ENCODE measurements at regions not wholly inside any gene's neighbourhood (a gene's known extent, or its start where the extent isn't known, plus 50 kb on each side); places are given as distances from the start of the nearest gene placed in this dataset.
A peak's percentile ranks its signal among the peaks of the same experiment; 100 is the strongest.
"Not testable (repeated sequence)": the region's sequence is repeated elsewhere in the genome, so short reads cannot be mapped to it uniquely, and the experiment has no call there.

DNA sequence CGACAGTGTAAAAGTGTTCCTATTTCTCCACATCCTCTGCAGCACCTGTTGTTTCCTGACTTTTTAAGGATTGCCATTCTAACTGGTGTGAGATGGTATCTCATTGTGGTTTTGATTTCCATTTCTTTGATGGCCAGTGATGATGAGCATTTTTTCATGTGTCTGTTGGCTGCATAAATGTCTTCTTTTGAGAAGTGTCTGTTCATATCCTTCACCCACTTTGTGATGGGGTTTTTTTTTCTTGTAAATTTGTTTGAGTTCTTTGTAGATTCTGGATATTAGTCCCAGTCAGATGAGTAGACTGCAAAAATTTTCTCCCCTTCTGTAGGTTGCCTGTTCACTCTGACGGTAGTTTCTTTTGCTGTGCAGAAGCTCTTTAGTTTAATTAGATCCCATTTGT lies 76.8 kb upstream of the ZNF746 start:
- H2BK12ac ChIP-seq (ENCODE audit: low read length) = not testable (repeated sequence)

DNA sequence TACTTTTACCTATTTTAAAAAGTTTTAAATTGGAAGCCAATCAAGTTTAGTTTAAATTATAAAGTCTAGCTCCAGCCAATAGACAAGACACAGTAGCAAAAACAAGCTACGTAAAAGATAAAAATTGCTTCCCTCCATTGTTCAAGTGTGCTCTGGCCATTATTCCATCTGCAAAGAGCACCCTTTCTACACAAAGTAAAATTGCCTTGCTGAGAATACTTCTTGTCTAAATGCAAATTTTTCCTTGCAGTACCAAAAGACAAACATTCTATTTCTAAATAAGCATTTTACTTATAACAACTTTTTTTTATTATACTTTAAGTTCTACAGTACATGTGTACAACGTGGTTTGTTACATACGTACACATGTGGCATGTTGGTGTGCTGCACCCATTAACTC lies 75.9 kb upstream of the ZNF746 start:
- WGBS, 2 donors (ENCODE audit: extremely low coverage in 2 of 2, insufficient read length in 2 of 2, insufficient replicate concordance in 1 of 2) = no CpG with 5 or more reads among the region's 3 CpGs
- no peak overlapping the region for H2BK12ac ChIP-seq (ENCODE audit: low read length)
- H3K9ac ChIP-seq (ENCODE audit: low read depth, low read length, poor library complexity) = no peak overlapping the region
- no peak overlapping the region for H4K91ac ChIP-seq (ENCODE audit: low read depth, low read length, poor library complexity)
- H2BK120ac ChIP-seq (ENCODE audit: low read depth, low read length) = no peak overlapping the region
- no peak overlapping the region for H2BK5ac ChIP-seq (ENCODE audit: low read length)
- no peak for DNase-seq (ENCODE audit: low spot score)
- H2AK5ac ChIP-seq (ENCODE audit: low read depth, low read length) = no peak overlapping the region
- no peak overlapping the region for H3K18ac ChIP-seq (ENCODE audit: low read length)
- H2BK15ac ChIP-seq (ENCODE audit: low read length) = no peak overlapping the region
- H3K79me1 ChIP-seq (ENCODE audit: low read depth, low read length) = peaks cover 3% of the 10 kb centered on the region
- no peak overlapping the region for H3K27ac ChIP-seq (replicated peaks; ENCODE audit: low read length)
- H3K9me3 ChIP-seq (replicated peaks in 1 of 2; ENCODE audit: control insufficient read depth in 2 of 2, insufficient read depth in 1 of 2, low read depth in 1 of 2, low read length in 2 of 2) = peaks cover 13 to 24% of the 10 kb centered on the region in 2 donors
- no peaks in the 10 kb centered on the region for H3K4me1 ChIP-seq (ENCODE audit: control insufficient read depth in 2 of 2, insufficient read depth in 1 of 2, low read depth in 1 of 2, low read length in 2 of 2)
- H3K23ac ChIP-seq (ENCODE audit: low read depth, low read length, poor library complexity) = no peak overlapping the region
- no peak overlapping the region for H3K4me2 ChIP-seq (ENCODE audit: insufficient read depth, low read length, poor library complexity, severe bottlenecking)
- no peak overlapping the region for H2AFZ ChIP-seq (ENCODE audit: low read length)
- no peak overlapping the region for H3K14ac ChIP-seq (ENCODE audit: low read length)
- H3K4me3 ChIP-seq (ENCODE audit: low read length in 2 of 2) = no peak overlapping the region
- no peaks in the 10 kb centered on the region for H3K27me3 ChIP-seq (ENCODE audit: control insufficient read depth in 3 of 3, insufficient read depth in 3 of 3, low read depth in 1 of 3, low read length in 3 of 3)
- no peak overlapping the region for H3K4ac ChIP-seq (ENCODE audit: low read length)
- no peak overlapping the region for H4K8ac ChIP-seq (ENCODE audit: low read depth, low read length)
- peaks cover 0 to 4% of the 10 kb centered on the region in 2 donors for H3K36me3 ChIP-seq (replicated peaks in 1 of 2; ENCODE audit: control insufficient read depth in 2 of 2, insufficient read depth in 2 of 2, low read length in 2 of 2)

More for the DNA sequence above, 76.8 kb upstream of the ZNF746 start:
- H3K27me3 ChIP-seq (ENCODE audit: control insufficient read depth in 3 of 3, insufficient read depth in 3 of 3, low read depth in 1 of 3, low read length in 3 of 3); H3K36me3 ChIP-seq (replicated peaks in 1 of 2; ENCODE audit: control insufficient read depth in 2 of 2, insufficient read depth in 2 of 2, low read length in 2 of 2); H2AFZ ChIP-seq (ENCODE audit: low read length); H4K8ac ChIP-seq (ENCODE audit: low read depth, low read length); H3K4me3 ChIP-seq (ENCODE audit: low read length in 2 of 2); H4K91ac ChIP-seq (ENCODE audit: low read depth, low read length, poor library complexity); DNase-seq (ENCODE audit: low spot score); H2BK15ac ChIP-seq (ENCODE audit: low read length); H3K79me1 ChIP-seq (ENCODE audit: low read depth, low read length); H2BK5ac ChIP-seq (ENCODE audit: low read length); H2AK5ac ChIP-seq (ENCODE audit: low read depth, low read length); H3K27ac ChIP-seq (replicated peaks; ENCODE audit: low read length); H3K14ac ChIP-seq (ENCODE audit: low read length); H3K23ac ChIP-seq (ENCODE audit: low read depth, low read length, poor library complexity); H3K4me1 ChIP-seq (ENCODE audit: control insufficient read depth in 2 of 2, insufficient read depth in 1 of 2, low read depth in 1 of 2, low read length in 2 of 2); H3K4ac ChIP-seq (ENCODE audit: low read length); H2BK120ac ChIP-seq (ENCODE audit: low read depth, low read length); H3K9ac ChIP-seq (ENCODE audit: low read depth, low read length, poor library complexity); H3K4me2 ChIP-seq (ENCODE audit: insufficient read depth, low read length, poor library complexity, severe bottlenecking); H3K18ac ChIP-seq (ENCODE audit: low read length): not testable (repeated sequence)
- peaks cover 11 to 25% of the 10 kb centered on the region in 2 donors for H3K9me3 ChIP-seq (replicated peaks in 1 of 2; ENCODE audit: control insufficient read depth in 2 of 2, insufficient read depth in 1 of 2, low read depth in 1 of 2, low read length in 2 of 2)
- WGBS, 2 donors (ENCODE audit: extremely low coverage in 2 of 2, insufficient read length in 2 of 2, insufficient replicate concordance in 1 of 2) = no CpG with 5 or more reads among the region's 2 CpGs

DNA sequence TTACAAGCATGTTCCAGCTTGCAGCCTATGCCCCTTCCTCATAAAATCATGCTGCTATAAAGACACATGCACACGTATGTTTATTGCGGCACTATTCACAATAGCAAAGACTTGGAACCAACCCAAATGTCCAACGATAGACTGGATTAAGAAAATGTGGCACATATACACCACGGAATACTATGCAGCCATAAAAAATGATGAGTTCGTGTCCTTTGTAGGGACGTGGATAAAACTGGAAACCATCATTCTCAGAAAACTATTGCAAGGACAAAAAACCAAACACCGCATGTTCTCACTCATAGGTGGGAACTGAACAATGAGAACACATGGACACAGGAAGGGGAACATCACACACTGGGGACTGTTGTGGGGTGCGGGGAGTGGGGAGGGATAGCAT lies 75.3 kb upstream of the ZNF746 start:
- not testable (repeated sequence) for H2AK5ac ChIP-seq (ENCODE audit: low read depth, low read length); H3K4me3 ChIP-seq (ENCODE audit: low read length in 2 of 2); H4K8ac ChIP-seq (ENCODE audit: low read depth, low read length); DNase-seq (ENCODE audit: low spot score); H3K4me1 ChIP-seq (ENCODE audit: control insufficient read depth in 2 of 2, insufficient read depth in 1 of 2, low read depth in 1 of 2, low read length in 2 of 2); H3K18ac ChIP-seq (ENCODE audit: low read length); H2BK15ac ChIP-seq (ENCODE audit: low read length); H3K27ac ChIP-seq (replicated peaks; ENCODE audit: low read length); H3K23ac ChIP-seq (ENCODE audit: low read depth, low read length, poor library complexity); H3K4me2 ChIP-seq (ENCODE audit: insufficient read depth, low read length, poor library complexity, severe bottlenecking); H3K27me3 ChIP-seq (ENCODE audit: control insufficient read depth in 3 of 3, insufficient read depth in 3 of 3, low read depth in 1 of 3, low read length in 3 of 3); H2BK12ac ChIP-seq (ENCODE audit: low read length); H3K36me3 ChIP-seq (replicated peaks in 1 of 2; ENCODE audit: control insufficient read depth in 2 of 2, insufficient read depth in 2 of 2, low read length in 2 of 2); H3K79me1 ChIP-seq (ENCODE audit: low read depth, low read length); H3K9ac ChIP-seq (ENCODE audit: low read depth, low read length, poor library complexity); H2BK5ac ChIP-seq (ENCODE audit: low read length); H3K4ac ChIP-seq (ENCODE audit: low read length); H2BK120ac ChIP-seq (ENCODE audit: low read depth, low read length); H4K91ac ChIP-seq (ENCODE audit: low read depth, low read length, poor library complexity); H2AFZ ChIP-seq (ENCODE audit: low read length); H3K14ac ChIP-seq (ENCODE audit: low read length)
- no CpG with 5 or more reads among the region's 8 CpGs for WGBS, 2 donors (ENCODE audit: extremely low coverage in 2 of 2, insufficient read length in 2 of 2, insufficient replicate concordance in 1 of 2)
- H3K9me3 ChIP-seq (replicated peaks in 1 of 2; ENCODE audit: control insufficient read depth in 2 of 2, insufficient read depth in 1 of 2, low read depth in 1 of 2, low read length in 2 of 2) = peaks cover 15 to 20% of the 10 kb centered on the region in 2 donors

DNA sequence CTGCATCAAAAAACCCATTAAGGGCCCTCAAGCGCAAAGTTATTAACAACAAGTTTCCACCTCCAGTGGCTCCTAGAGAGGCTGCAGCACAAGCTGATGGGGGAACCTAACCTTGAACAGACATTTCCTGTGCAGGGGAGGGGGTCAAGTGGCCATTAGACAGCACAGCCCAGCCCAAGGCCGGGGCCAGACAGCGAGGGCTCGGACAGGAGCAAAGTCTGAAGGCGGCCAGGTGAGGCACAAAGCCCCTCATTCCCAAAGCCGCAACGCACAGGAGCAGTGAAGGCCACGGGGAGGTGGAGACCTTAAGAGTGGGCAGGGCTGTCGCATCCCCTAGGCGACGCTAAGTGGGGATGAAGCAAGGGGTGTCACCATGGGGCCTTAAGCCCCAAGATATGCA lies 73.2 kb upstream of the ZNF746 start:
- H3K23ac ChIP-seq (ENCODE audit: low read depth, low read length, poor library complexity) = peak overlapping the region; percentile 40
- H3K36me3 ChIP-seq (replicated peaks in 1 of 2; ENCODE audit: control insufficient read depth in 2 of 2, insufficient read depth in 2 of 2, low read length in 2 of 2) = peaks cover 6 to 30% of the 10 kb centered on the region in 2 donors
- WGBS, 2 donors (ENCODE audit: extremely low coverage in 2 of 2, insufficient read length in 2 of 2, insufficient replicate concordance in 1 of 2) = no CpG with 5 or more reads among the region's 11 CpGs
- H2AFZ ChIP-seq (ENCODE audit: low read length) = no peak overlapping the region
- no peak overlapping the region for H2BK15ac ChIP-seq (ENCODE audit: low read length)
- H3K14ac ChIP-seq (ENCODE audit: low read length) = no peak overlapping the region
- H3K4ac ChIP-seq (ENCODE audit: low read length) = no peak overlapping the region
- no peak overlapping the region for H3K27ac ChIP-seq (replicated peaks; ENCODE audit: low read length)
- H3K4me1 ChIP-seq (ENCODE audit: control insufficient read depth in 2 of 2, insufficient read depth in 1 of 2, low read depth in 1 of 2, low read length in 2 of 2) = no peaks in the 10 kb centered on the region
- no peak overlapping the region for H3K18ac ChIP-seq (ENCODE audit: low read length)
- H2BK5ac ChIP-seq (ENCODE audit: low read length) = no peak overlapping the region
- no peak overlapping the region for H2BK120ac ChIP-seq (ENCODE audit: low read depth, low read length)
- H4K91ac ChIP-seq (ENCODE audit: low read depth, low read length, poor library complexity) = no peak overlapping the region
- H2AK5ac ChIP-seq (ENCODE audit: low read depth, low read length) = no peak overlapping the region
- no peak overlapping the region for H4K8ac ChIP-seq (ENCODE audit: low read depth, low read length)
- no peak overlapping the region for H2BK12ac ChIP-seq (ENCODE audit: low read length)
- H3K79me1 ChIP-seq (ENCODE audit: low read depth, low read length) = peaks cover 3% of the 10 kb centered on the region
- H3K4me3 ChIP-seq (ENCODE audit: low read length in 2 of 2) = no peak overlapping the region
- no peak for DNase-seq (ENCODE audit: low spot score)
- peaks cover 19 to 20% of the 10 kb centered on the region in 2 donors for H3K9me3 ChIP-seq (replicated peaks in 1 of 2; ENCODE audit: control insufficient read depth in 2 of 2, insufficient read depth in 1 of 2, low read depth in 1 of 2, low read length in 2 of 2)
- H3K9ac ChIP-seq (ENCODE audit: low read depth, low read length, poor library complexity) = peak overlapping the region; percentile 44
- no peak overlapping the region for H3K4me2 ChIP-seq (ENCODE audit: insufficient read depth, low read length, poor library complexity, severe bottlenecking)
- H3K27me3 ChIP-seq (ENCODE audit: control insufficient read depth in 3 of 3, insufficient read depth in 3 of 3, low read depth in 1 of 3, low read length in 3 of 3) = no peaks in the 10 kb centered on the region
